ENCODE measurements at regions not wholly inside any gene's neighbourhood (a gene's known extent, or its start where the extent isn't known, plus 50 kb on each side); places are given as distances from the start of the nearest gene placed in this dataset.

DNA sequence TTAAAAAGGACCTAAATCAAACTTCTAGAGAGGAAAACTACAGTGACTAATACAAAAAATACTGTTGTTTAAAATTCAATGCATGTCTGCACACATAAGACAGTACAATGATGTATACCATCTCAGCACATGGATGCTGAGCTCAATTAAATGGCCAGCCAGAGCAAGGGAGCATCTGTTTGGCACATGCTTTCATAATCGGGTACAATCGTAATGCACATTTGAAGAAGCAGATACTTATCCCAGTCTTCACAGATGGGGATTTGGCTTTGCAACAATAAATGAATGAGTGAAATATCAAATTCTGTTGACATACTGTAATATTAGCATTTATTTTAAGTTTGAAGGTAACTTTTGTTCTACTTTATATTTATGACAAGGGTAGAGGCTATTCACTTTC, 187.8 kb downstream of the CRPPA start:
- TF ChIP-seq, protein P1, sequence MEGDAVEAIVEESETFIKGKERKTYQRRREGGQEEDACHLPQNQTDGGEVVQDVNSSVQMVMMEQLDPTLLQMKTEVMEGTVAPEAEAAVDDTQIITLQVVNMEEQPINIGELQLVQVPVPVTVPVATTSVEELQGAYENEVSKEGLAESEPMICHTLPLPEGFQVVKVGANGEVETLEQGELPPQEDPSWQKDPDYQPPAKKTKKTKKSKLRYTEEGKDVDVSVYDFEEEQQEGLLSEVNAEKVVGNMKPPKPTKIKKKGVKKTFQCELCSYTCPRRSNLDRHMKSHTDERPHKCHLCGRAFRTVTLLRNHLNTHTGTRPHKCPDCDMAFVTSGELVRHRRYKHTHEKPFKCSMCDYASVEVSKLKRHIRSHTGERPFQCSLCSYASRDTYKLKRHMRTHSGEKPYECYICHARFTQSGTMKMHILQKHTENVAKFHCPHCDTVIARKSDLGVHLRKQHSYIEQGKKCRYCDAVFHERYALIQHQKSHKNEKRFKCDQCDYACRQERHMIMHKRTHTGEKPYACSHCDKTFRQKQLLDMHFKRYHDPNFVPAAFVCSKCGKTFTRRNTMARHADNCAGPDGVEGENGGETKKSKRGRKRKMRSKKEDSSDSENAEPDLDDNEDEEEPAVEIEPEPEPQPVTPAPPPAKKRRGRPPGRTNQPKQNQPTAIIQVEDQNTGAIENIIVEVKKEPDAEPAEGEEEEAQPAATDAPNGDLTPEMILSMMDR (IDR thresholded peaks at IDR 0.05; ENCODE audit: insufficient read depth, low read depth, low read length): no peak
- no peak for TF ChIP-seq EZH2 (IDR thresholded peaks at IDR 0.05; ENCODE audit: insufficient read depth, low read length)

Data from astrocyte (in vitro differentiated cells and primary cell).